Hepatocyte (in vitro differentiated cells): ENCODE measurements at regions not wholly inside any gene's neighbourhood (a gene's known extent, or its start where the extent isn't known, plus 50 kb on each side); places are given as distances from the start of the nearest gene placed in this dataset.

ENCODE experiments used
- CTCF ChIP-seq: fragments of 200-600 bp; sonication (generic); IDR thresholded peaks from 2 replicates; pipeline ENCODE4 v1.5.1; 2016; ENCODE audit warnings: antibody characterized with exemption, mild to moderate bottlenecking; ENCODE audit not compliant: poor library complexity
- EZH2 ChIP-seq: fragments of 200-600 bp; sonication (generic); IDR thresholded peaks from 2 replicates; pipeline ENCODE4 v1.6.1; 2016; ENCODE audit warnings: antibody characterized with exemption, mild to moderate bottlenecking, borderline replicate concordance

- TF ChIP-seq CTCF (no peak), EZH2 (no peak)
Measured at GRCh38 chr21:35444391-35444790, 395.3 kb upstream of the RUNX1 start.
